ENCODE measurements at regions not wholly inside any gene's neighbourhood (a gene's known extent, or its start where the extent isn't known, plus 50 kb on each side); places are given as distances from the start of the nearest gene placed in this dataset.
"Not testable (repeated sequence)": the region's sequence is repeated elsewhere in the genome, so short reads cannot be mapped to it uniquely, and the experiment has no call there.

DNA sequence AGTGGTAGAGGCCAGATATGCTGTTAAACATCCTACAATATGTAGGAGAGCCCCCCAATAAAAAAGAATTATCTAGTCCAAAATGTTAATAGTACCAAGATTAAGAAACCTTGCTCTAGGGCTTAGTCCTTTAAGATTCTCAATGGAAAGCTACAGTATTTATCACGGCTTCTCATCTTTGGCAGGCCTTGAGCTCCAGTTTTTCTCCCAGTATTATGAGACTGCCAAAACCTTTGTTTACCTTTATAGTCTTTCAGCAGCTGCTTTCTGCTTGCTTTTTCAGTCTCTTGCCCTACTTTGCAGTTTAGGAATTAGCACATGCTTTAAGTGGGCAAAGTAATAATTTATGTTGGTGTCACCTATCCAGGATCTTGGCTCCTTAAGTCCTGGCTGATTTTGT is 59.7 kb downstream of the NHLRC1 start:
- no peak overlapping the region for H3K27ac ChIP-seq
- DNase-seq (ENCODE audit: low read depth, low spot score) = no peak

DNA sequence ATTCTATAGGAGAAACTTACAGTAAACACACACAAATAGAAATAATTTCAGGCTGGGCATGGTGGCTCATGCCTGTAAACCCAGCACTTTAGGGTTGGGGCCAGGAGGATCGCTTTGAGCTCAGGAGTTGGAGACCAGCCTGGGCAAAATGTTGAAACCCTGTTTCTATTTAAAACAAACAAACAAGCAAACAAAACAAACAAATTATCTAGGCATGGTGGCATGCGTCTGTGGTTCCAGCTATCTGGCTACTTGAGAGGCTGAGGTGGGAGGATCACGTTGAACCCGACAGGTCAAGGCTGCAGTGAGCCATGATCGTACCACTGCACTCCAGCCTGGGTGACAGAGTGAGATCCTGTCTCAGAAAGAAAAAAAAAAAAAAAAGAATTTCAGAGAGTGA is 64.0 kb downstream of the NHLRC1 start:
- DNase-seq (ENCODE audit: low read depth, low spot score) = no peak
- H3K27ac ChIP-seq = no peak overlapping the region

DNA sequence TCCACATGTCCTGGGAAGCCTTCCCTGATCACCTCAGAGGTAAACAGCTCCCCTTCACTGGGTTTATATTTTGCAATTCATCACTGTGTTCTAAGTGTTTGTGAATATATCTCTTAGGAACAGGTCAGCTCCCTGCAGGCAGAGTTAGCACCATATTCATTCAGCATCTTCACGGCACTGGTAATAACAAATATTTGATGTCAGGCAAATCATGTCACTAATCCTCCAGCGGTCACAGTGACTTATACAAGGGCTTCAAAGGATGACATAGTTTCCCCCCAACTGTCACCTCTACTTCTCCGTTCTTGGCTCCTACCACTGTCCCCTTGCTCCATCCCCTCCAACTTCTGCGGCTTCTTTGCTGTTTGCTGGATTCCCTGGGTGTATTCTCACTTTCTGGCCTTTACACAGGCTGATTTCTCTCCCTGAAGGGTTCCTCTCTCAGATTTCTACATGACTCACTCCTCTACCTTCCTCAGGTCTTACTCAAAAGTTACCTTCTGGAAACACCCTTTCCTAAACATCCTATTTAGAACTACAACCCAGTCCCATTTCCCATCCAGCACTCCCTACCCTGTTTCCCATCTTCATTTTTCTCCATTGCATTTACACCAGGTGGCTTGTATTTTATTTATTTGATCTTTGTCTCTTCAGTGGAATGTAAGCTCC is 66.6 kb downstream of the NHLRC1 start:
- no peak for DNase-seq (ENCODE audit: low read depth, low spot score)
- H3K27ac ChIP-seq = peak overlapping the region; percentile 77

DNA sequence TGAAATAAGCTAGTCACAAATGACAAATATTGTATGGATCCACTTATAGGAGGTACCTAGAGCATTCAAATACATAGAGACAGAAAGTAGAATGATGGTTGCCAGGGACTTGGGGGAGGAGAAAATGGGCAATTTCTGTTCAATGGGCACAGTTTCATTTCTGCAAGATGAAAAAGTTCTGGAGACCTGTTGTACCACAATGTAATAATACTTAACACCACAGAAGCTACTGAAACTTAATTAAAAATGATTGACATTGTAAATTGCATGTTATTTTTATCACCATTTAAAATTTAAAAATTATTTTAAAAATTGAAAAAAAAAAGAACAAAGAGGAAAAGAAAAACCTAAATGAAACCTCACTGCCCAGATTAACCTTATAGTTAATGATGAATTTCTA is 67.4 kb downstream of the NHLRC1 start:
- H3K27ac ChIP-seq = no peak overlapping the region
- DNase-seq (ENCODE audit: low read depth, low spot score) = no peak

DNA sequence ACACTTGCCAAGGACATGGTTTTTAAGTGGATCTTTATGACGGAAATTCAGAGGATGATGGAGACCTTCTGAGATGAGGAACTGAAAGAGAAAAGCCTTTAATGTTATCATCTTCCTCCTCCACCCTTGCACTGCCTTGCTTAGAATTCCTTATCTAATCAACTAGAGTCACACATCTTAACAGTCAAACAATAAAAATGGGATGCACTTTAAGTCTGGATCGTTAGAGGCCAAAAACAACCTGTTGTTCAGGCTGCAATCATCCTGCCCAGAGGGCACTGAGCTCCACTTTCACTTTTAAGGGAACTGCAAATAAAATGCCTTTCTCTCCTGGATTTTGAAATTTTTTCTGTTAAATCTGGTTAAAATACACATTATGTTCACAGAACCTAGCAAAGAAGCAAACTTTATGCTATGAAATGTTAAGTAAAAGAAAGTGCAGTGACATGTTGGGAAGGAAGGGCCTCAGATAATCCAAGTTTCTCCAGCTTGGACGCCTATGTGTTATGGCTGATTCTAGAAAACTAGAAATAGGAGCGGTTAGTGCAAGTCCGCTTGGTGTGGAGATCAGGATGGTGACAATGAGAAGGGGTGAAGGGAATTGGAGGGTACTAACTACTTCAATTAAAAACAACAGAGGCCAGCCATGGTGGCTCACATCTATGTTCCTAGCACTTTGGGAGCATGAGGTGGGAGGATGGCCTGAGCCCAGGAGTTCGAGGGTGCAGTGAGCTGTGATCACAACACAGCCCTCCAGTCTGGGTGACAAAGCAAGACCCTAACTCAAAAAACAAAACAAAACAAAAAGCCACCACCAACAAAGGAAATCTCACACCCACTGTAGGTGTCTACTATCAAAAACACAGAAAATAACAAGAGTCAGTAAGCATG is 66.4 kb upstream of the KIF13A start:
- no peak for DNase-seq (ENCODE audit: low read depth, low spot score)
- H3K27ac ChIP-seq = peak overlapping the region; percentile 51

DNA sequence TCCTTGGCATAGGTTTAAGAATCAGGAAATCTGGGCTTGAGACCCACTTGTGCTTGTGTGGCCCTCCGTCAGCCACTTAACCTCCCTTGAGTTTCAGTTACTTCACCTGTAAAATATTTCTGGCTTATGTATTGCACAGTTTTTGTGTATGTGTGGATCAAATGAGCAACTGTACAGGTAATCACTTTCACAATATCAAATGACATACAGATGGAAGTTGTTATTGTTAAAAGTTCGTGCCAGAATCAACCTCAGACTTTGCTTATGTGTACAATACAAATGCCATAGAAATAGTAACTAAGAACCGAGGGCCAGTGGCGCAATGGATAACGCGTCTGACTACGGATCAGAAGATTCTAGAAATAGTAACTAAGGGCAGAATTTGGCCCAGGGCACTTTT is 65.6 kb upstream of the KIF13A start:
- peak overlapping the region; percentile 51 for H3K27ac ChIP-seq
- peak; percentile 84 for DNase-seq (ENCODE audit: low read depth, low spot score)

DNA sequence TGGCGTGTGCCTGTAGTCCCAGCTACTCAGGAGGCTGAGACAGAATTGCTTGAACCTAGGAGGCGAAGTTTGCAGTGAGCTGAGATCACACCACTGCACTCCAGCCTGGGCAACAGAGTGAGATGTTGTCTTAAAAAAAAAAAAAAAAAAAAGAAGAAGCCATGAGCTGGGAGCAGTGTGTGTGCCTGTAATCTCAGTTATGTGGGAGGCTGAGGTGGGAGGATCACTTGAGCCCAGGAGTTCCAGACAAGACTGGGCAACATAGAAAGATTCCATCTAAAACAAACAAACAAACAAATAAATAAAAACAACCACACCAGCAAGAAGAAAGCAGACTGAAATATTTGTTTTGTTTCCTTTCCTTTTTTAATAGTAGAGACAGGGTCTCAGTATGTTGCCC is 62.2 kb upstream of the KIF13A start:
- no peak overlapping the region for H3K27ac ChIP-seq
- DNase-seq (ENCODE audit: low read depth, low spot score) = no peak

DNA sequence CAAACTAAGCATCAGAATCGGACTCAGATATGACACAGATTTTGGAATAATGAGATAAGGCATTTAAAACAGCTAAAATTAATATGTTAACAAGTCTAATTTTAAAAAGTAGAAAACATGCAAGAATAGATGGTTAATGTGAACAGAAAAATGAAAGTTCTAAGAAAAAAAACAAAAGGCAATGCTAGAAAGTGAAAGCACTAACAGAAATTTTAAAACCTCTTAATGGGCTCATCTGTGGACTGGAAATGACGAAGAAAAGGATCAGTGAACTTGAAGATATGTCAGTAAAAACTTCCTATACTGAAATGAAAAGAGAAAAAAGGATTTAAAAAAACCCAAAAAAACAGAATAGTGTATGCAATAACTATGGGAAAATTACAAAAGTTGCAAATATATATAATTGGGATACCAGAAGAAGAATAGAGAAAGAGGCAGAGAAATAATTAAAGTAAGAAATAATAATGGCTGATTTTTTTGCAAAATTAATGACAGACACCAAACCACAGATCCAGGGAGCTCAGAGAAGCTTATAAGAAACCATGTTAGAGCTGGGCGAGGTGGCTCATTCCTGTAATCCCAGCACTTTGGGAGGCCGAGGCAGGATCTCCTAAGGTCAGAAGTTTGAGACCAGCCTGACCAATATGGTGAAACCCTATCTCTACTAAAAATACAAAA is 61.7 kb upstream of the KIF13A start:
- no peak overlapping the region for H3K27ac ChIP-seq
- DNase-seq (ENCODE audit: low read depth, low spot score) = no peak

DNA sequence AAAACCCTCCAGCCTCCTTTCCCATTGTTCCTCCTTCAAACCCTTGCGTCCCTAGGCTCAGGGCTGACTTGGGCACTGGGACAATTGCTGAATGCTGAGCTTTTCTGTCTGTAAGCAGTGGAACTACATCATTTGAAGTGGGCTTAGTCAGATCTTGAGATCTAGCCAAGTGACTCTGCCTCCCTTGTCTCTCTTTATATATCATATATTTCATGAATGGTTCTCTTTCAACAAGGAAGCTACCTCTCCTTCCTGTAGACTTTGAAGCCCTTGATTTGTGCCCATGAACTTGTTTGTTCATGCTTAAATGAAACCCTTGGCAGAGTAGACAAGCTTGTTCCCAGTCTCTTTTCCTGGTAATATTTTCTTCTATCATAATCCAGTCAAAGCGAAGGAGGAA is 60.0 kb upstream of the KIF13A start:
- peak; percentile 82 for DNase-seq (ENCODE audit: low read depth, low spot score)
- H3K27ac ChIP-seq = peak overlapping the region; percentile 87

DNA sequence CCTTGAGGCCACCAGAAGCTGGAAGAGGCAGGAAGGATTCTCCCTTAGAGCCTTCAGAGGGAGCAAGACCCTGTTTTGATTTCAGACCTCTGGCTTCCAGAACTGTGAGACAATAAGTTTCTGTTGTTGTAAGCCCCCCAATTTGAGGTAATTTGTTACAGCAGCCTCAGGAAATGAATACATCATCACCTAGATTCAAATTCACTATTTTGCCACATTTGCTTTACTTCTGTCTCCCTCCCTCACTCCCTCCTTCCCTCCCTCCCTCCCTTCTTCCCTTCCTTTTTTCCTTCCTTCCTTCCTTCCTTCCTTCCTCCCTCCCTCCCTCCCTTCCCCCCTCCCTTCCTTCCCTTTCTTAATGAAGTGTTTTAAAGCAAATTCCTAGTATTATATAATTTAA is 58.1 kb upstream of the KIF13A start:
- H3K27ac ChIP-seq = no peak overlapping the region
- no peak for DNase-seq (ENCODE audit: low read depth, low spot score)

DNA sequence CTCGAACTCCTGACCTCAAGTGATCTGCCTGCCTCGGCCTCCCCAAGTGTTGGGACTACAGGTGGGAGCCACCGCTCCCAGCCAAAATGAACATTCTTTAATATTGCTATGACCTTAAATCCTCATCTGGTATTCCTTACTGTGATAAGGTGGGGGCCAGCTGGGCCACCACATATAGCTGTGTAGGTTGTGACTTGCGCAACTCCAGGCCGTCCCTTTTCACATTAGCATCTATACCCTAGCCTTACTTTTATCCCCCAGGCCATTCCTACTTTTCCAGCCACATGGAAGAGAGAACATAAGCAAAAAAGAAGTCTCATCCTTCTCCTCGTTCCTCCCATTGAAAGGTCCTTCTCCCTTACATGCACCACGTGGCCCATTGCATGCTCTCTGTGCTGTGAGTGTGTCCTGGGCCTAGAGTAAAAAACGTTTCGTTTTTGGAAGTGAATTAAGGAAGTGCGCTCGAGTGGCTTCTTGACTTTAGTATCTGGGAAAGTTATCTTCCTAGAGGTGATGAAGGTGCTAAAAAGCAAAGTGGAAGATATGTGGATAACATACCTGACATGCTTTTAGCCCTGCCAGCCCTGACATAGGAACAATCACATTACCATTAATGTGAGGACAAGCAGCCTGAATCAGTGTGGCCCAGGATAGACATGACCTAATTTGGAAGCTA is 56.8 kb upstream of the KIF13A start:
- no peak overlapping the region for H3K27ac ChIP-seq
- no peak for DNase-seq (ENCODE audit: low read depth, low spot score)

DNA sequence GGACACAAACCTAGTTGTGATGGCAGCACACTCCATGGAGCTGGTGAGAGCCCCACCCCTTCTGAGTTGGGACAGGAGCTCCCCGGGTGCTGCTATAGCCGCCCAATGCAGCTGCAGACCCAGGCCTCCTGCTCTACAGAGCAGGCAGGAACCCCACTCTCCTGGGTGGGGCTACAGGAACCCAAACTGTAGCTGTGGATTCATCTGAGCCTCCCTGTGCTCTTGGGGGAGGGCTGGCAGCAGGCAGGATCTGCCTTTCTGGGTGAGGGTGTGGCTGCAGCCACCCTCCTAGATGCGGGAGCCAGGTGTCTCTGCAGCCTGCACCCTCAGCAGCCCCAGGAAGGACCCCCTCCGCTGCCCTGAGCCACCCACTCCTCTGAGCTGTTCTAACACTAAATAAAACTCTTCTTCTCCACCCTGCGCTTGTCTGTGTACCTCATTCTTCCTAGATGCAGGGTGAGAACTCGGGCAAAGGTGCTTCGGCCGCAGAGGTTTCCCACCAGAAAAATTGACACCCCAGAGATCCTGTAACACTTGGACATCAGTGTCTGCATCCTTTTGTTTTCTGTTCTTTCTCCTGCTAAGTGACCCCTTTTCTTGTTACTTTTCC is 55.2 kb upstream of the KIF13A start:
- DNase-seq (ENCODE audit: low read depth, low spot score) = no peak
- H3K27ac ChIP-seq = peak overlapping the region; percentile 67

DNA sequence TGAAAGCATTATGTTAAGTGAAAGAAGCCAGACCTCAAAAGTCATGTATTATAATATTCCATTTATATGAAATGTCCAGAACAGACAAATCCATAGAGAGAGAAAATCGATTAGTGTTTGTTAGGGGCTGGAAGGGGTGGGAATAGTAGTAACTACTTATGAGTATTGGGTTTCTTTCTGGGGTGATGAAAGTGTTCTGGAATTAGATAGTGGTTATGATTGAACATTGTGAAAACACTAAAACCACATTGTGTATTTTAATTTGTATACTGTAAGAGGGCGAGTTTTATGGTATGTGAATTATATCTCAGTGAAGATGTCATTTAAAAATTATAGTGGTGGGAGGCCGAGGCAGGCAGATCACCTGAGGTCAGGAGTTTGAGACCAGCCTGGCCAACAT is 52.0 kb upstream of the KIF13A start:
- DNase-seq (ENCODE audit: low read depth, low spot score) = no peak

DNA sequence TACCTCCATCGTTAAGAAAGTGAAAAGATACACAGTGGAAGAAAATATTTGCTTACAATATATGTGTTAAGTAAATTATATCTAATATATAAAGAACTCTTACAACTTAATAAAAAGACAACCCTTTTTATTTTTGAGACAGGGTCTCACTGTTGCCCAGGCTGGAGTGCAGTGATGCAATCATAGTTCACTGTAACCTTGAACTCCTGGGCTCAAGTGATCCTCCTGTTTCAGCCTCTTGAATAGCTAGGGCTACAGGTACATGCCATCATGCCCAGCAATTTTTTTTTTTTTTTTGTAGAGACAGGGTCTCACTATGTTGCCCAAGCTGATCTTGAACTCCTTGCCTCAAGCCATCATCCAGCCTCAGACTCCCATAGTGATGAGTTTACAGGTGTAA is 50.8 kb upstream of the KIF13A start:
- not testable (repeated sequence) for DNase-seq (ENCODE audit: low read depth, low spot score); H3K27ac ChIP-seq

More for the DNA sequence above, 52.0 kb upstream of the KIF13A start:
- H3K27ac ChIP-seq = peak overlapping the region; percentile 28
